Vagina (tissue), 2 donors: ENCODE measurements at regions not wholly inside any gene's neighbourhood (a gene's known extent, or its start where the extent isn't known, plus 50 kb on each side); places are given as distances from the start of the nearest gene placed in this dataset.

Experiments
- CTCF ChIP-seq, 3 experiments: fragments of 450-650 bp in 2 of 3; fragments of 200-600 bp in 1 of 3; sonication (generic) in 1 of 3; IDR thresholded peaks; one replicate each; pipeline ENCODE4 v1.5.1; 2017 to 2019; ENCODE audit warnings: antibody characterized with exemption in 3 of 3, mild to moderate bottlenecking in 2 of 3, moderate library complexity in 2 of 3
- POLR2AphosphoS5 ChIP-seq, 2 donors: sonication (generic); formaldehyde crosslinking; IDR thresholded peaks; one replicate each; pipeline ENCODE4 v1.9.0; 2017; ENCODE audit warnings: antibody characterized with exemption in 2 of 2, mild to moderate bottlenecking in 2 of 2, low read depth in 1 of 2; ENCODE audit not compliant: insufficient read depth in 1 of 2

GRCh38 chr2:237012004-237012403, 73.7 kb upstream of the COPS8 start:
- TF ChIP-seq POLR2AphosphoS5 (IDR thresholded peaks at IDR 0.05; ENCODE audit: insufficient read depth in 1 of 2, low read depth in 1 of 2) (no peak), CTCF (IDR thresholded peaks at IDR 0.05) (no peak)
